OCI-LY1 (cell line): ENCODE measurements at regions not wholly inside any gene's neighbourhood (a gene's known extent, or its start where the extent isn't known, plus 50 kb on each side); places are given as distances from the start of the nearest gene placed in this dataset.

Experiments used
- H2AFZ ChIP-seq: fragments of 200-600 bp; sonication (generic), shearing (Covaris generic); 2 replicates; pipeline ENCODE4 v1.6.0; 2014; ENCODE audit warnings: antibody characterized with exemption, mild to moderate bottlenecking, low read length
- H3F3A ChIP-seq: fragments of 200-600 bp; sonication (generic), shearing (Covaris generic); 2 replicates; pipeline ENCODE4 v1.6.0; 2014; ENCODE audit warnings: mild to moderate bottlenecking, antibody characterized with exemption, low read length, moderate library complexity; ENCODE audit not compliant: insufficient read depth
- H3K27ac ChIP-seq: fragments of 200-600 bp; sonication (generic); 2 replicates; pipeline ENCODE4 v1.5.1; 2014; ENCODE audit warnings: low read length, mixed run types, mild to moderate bottlenecking, low read depth; ENCODE audit not compliant: poor library complexity, severe bottlenecking
- H3K27me3 ChIP-seq: fragments of 200-600 bp; sonication (generic); 2 replicates; pipeline ENCODE4 v1.6.0; 2014; ENCODE audit warnings: antibody characterized with exemption, mild to moderate bottlenecking, low read length, moderate library complexity; ENCODE audit not compliant: insufficient read depth
- H3K36me3 ChIP-seq: fragments of 200-600 bp; sonication (generic); 2 replicates; pipeline ENCODE4 v1.6.1; 2014; ENCODE audit warnings: mild to moderate bottlenecking, antibody characterized with exemption, low read length, moderate library complexity, mixed read lengths; ENCODE audit not compliant: insufficient read depth
- H3K4me1 ChIP-seq: fragments of 200-600 bp; sonication (generic); 2 replicates; pipeline ENCODE4 v1.5.1; 2014; ENCODE audit warnings: mild to moderate bottlenecking, low read length, moderate library complexity; ENCODE audit not compliant: insufficient read depth, severe bottlenecking
- H3K4me2 ChIP-seq: fragments of 200-600 bp; sonication (generic), shearing (Covaris generic); 2 replicates; pipeline ENCODE4 v1.6.1; 2014; ENCODE audit warnings: low read length
- H3K4me3 ChIP-seq: fragments of 200-600 bp; sonication (generic); 2 replicates; pipeline ENCODE4 v1.5.1; 2014; ENCODE audit warnings: low read length, low read depth, mild to moderate bottlenecking, mixed read lengths; ENCODE audit not compliant: poor library complexity, severe bottlenecking
- H3K79me2 ChIP-seq: fragments of 200-600 bp; shearing (Covaris generic); 2 replicates; pipeline ENCODE4 v1.6.1; 2016; ENCODE audit warnings: mixed run types, low read length, mixed read lengths; ENCODE audit not compliant: insufficient read depth
- H3K9ac ChIP-seq: fragments of 200-600 bp; sonication (generic), shearing (Covaris generic); 2 replicates; pipeline ENCODE4 v1.6.1; 2014; ENCODE audit warnings: mild to moderate bottlenecking, low read length, mixed read lengths
- H3K9me2 ChIP-seq: fragments of 200-600 bp; sonication (generic), shearing (Covaris generic); 2 replicates; pipeline ENCODE4 v1.6.1; 2014; ENCODE audit warnings: low read depth, mild to moderate bottlenecking, low read length, mixed read lengths
- H3K9me3 ChIP-seq: fragments of 200-600 bp; shearing (Covaris generic); 2 replicates; pipeline ENCODE4 v1.6.1; 2014; ENCODE audit warnings: low read length, mixed read lengths
- H4K20me1 ChIP-seq: fragments of 200-600 bp; sonication (generic), shearing (Covaris generic); 2 replicates; pipeline ENCODE4 v1.6.0; 2016; ENCODE audit warnings: mild to moderate bottlenecking, low read length; ENCODE audit not compliant: insufficient read depth
- EZH2 ChIP-seq: fragments of 200-600 bp; sonication (generic), shearing (Covaris generic); IDR thresholded peaks from 2 replicates; pipeline ENCODE4 v1.8.0; 2017; ENCODE audit warnings: borderline replicate concordance, mixed run types, mild to moderate bottlenecking, antibody characterized with exemption, low read length, moderate library complexity, mixed read lengths
- TF ChIP-seq, protein P1 (sequence below): fragments of 200-600 bp; sonication (generic), shearing (Covaris generic); IDR thresholded peaks from 2 replicates; pipeline ENCODE4 v1.5.1; 2017; ENCODE audit warnings: mild to moderate bottlenecking, antibody characterized with exemption, low read length, moderate library complexity, mixed read lengths

- no peak overlapping the region for H3K27ac ChIP-seq
- H4K20me1 ChIP-seq: no peaks in the 10 kb centered on the region
- no peak overlapping the region for H3K4me2 ChIP-seq
- H2AFZ ChIP-seq: no peak overlapping the region
- H3K27me3 ChIP-seq: no peaks in the 10 kb centered on the region
- H3K9me3 ChIP-seq: no peaks in the 10 kb centered on the region
- no peak overlapping the region for H3K4me3 ChIP-seq
- H3K4me1 ChIP-seq: no peaks in the 10 kb centered on the region
- no peak overlapping the region for H3K9ac ChIP-seq
- TF ChIP-seq, protein P1, sequence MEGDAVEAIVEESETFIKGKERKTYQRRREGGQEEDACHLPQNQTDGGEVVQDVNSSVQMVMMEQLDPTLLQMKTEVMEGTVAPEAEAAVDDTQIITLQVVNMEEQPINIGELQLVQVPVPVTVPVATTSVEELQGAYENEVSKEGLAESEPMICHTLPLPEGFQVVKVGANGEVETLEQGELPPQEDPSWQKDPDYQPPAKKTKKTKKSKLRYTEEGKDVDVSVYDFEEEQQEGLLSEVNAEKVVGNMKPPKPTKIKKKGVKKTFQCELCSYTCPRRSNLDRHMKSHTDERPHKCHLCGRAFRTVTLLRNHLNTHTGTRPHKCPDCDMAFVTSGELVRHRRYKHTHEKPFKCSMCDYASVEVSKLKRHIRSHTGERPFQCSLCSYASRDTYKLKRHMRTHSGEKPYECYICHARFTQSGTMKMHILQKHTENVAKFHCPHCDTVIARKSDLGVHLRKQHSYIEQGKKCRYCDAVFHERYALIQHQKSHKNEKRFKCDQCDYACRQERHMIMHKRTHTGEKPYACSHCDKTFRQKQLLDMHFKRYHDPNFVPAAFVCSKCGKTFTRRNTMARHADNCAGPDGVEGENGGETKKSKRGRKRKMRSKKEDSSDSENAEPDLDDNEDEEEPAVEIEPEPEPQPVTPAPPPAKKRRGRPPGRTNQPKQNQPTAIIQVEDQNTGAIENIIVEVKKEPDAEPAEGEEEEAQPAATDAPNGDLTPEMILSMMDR: no peak
- H3K9me2 ChIP-seq: no peaks in the 10 kb centered on the region
- no peaks in the 10 kb centered on the region for H3K36me3 ChIP-seq
- no peaks in the 10 kb centered on the region for H3F3A ChIP-seq
- no peaks in the 10 kb centered on the region for H3K79me2 ChIP-seq
Measured at GRCh38 chr14:98477935-98478334, 794.1 kb downstream of the BCL11B start.

DNA sequence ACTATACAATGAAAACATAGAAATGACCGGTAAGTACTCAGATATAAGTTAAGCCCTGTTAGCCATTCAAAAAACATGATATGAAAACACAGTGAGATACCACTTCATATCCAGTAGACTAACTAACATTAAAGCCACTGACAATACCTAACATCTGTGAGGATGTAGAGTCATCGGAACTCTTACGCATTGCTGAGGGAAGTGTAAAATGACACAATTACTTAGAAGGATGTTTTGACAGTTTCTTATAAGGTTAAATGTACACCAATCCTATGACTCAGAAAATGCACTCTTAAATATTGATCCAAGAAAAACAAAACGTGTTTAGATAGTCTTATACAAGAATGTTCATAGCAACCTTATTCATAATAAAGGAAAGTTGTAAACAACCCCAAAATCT lies 782.9 kb downstream of the BCL11B start:
- Histone ChIP-seq H3K4me1 (no peaks in the 10 kb centered on the region), H4K20me1 (no peaks in the 10 kb centered on the region), H3K27me3 (no peaks in the 10 kb centered on the region), H3K79me2 (no peaks in the 10 kb centered on the region), H3K9me2 (no peaks in the 10 kb centered on the region; the same call in 1 of the 2 replicates), H2AFZ (no peak overlapping the region), H3F3A (no peaks in the 10 kb centered on the region), H3K9ac (no peak overlapping the region), H3K4me2 (no peak overlapping the region), H3K27ac (no peak overlapping the region), H3K36me3 (no peaks in the 10 kb centered on the region), H3K4me3 (no peak overlapping the region), H3K9me3 (no peaks in the 10 kb centered on the region)
- TF ChIP-seq, protein P1: no peak
- no peak for TF ChIP-seq EZH2

- H3K9me3 ChIP-seq: no peaks in the 10 kb centered on the region
- H3K9ac ChIP-seq: no peak overlapping the region
- H3F3A ChIP-seq: no peaks in the 10 kb centered on the region
- no peaks in the 10 kb centered on the region for H3K79me2 ChIP-seq
- no peak overlapping the region for H3K4me3 ChIP-seq
- H3K27ac ChIP-seq: no peak overlapping the region
- H3K27me3 ChIP-seq: no peaks in the 10 kb centered on the region
- no peak for TF ChIP-seq EZH2
- TF ChIP-seq, protein P1: no peak
- no peak overlapping the region for H2AFZ ChIP-seq
- no peaks in the 10 kb centered on the region for H3K4me1 ChIP-seq
- H4K20me1 ChIP-seq: no peaks in the 10 kb centered on the region
- no peaks in the 10 kb centered on the region; the same call in 1 of the 2 replicates for H3K9me2 ChIP-seq
- H3K4me2 ChIP-seq: no peak overlapping the region
- H3K36me3 ChIP-seq: no peaks in the 10 kb centered on the region
Measured at GRCh38 chr14:98494582-98494981, 777.4 kb downstream of the BCL11B start.
